ENCODE measurements at regions not wholly inside any gene's neighbourhood (a gene's known extent, or its start where the extent isn't known, plus 50 kb on each side); places are given as distances from the start of the nearest gene placed in this dataset.

GRCh38 chr4:166274136-166274761 is 401.2 kb downstream of the TLL1 start:
- TF ChIP-seq POLR2A (IDR thresholded peaks at IDR 0.05) (no peak), CTCF (IDR thresholded peaks at IDR 0.05) (no peak), EP300 (IDR thresholded peaks at IDR 0.05) (no peak), POLR2AphosphoS5 (IDR thresholded peaks at IDR 0.05) (no peak)

All from sigmoid colon (tissue), 4 donors.